ENCODE measurements at regions not wholly inside any gene's neighbourhood (a gene's known extent, or its start where the extent isn't known, plus 50 kb on each side); places are given as distances from the start of the nearest gene placed in this dataset.
"Not testable (repeated sequence)": the region's sequence is repeated elsewhere in the genome, so short reads cannot be mapped to it uniquely, and the experiment has no call there.

GRCh38 chr7:86137343-86137742 is 506.4 kb upstream of the GRM3 start:
- H3K36me3 Mint-ChIP-seq = no peaks in the 10 kb centered on the region
- peaks cover 0 to 7% (median 3%) of the 10 kb centered on the region in 7 donors for H3K9me3 Mint-ChIP-seq
- DNase-seq (no peak), ATAC-seq (ENCODE audit: low read depth in 2 of 2) (no peak)
- no peak overlapping the region for H3K27ac Mint-ChIP-seq
- no peak overlapping the region for H3K4me3 Mint-ChIP-seq
- H3K27me3 Mint-ChIP-seq = no peaks in the 10 kb centered on the region
- H3K4me1 Mint-ChIP-seq = no peaks in the 10 kb centered on the region

DNA sequence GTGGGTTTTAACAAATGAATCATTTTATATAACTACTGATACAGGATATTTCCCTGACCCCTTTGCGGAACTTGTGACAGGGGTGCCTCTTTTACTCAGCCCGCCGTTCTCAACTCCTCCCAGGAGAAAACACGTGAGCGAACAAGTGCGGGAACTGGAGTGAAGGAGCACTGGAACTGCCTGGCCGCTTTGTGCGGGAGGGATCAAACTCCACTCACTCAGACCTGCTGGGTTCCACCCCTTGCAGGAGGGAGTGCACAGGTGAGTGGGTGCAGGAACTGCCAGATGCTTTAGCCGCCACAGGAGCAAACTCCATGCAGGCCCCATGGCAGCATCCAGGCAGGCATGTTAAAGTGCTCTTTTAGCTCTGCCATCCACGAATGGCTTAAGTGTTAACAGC is 513.4 kb upstream of the GRM3 start:
- no peak overlapping the region for H3K27ac Mint-ChIP-seq
- ATAC-seq (ENCODE audit: low read depth in 2 of 2) = no peak

DNA sequence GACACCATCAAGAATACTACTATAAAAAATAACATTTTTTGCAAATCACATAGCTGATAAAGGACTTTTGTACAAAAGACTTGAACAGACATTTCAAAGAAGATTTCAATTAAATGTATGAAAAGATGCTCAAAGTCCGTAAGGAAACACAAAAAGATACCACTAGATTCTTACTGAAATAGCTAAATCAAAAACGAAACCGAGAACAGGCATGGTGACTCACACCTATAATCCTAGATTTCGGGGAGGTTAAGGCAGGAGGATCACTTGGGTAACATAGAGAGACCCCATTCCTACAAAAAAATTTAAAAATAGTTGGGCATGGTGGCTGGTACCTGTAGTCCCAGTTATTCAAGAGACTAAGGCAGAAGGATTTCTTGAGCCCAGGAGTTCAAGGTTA is 520.2 kb upstream of the GRM3 start:
- Mint-ChIP-seq H3K9me3 (peaks cover 0 to 9% (median 2%) of the 10 kb centered on the region in 7 donors), H3K4me1 (no peaks in the 10 kb centered on the region), H3K27ac (no peak overlapping the region), H3K36me3 (no peaks in the 10 kb centered on the region), H3K4me3 (no peak overlapping the region), H3K27me3 (no peaks in the 10 kb centered on the region)
- ATAC-seq (ENCODE audit: low read depth in 2 of 2) (no peak), DNase-seq (no peak)

More for the DNA sequence above, 513.4 kb upstream of the GRM3 start:
- DNase-seq = no peak
- no peaks in the 10 kb centered on the region for H3K27me3 Mint-ChIP-seq
- H3K4me3 Mint-ChIP-seq = no peak overlapping the region
- H3K9me3 Mint-ChIP-seq = peaks cover 0 to 6% (median 3%) of the 10 kb centered on the region in 7 donors
- H3K4me1 Mint-ChIP-seq = no peaks in the 10 kb centered on the region
- H3K36me3 Mint-ChIP-seq = no peaks in the 10 kb centered on the region

DNA sequence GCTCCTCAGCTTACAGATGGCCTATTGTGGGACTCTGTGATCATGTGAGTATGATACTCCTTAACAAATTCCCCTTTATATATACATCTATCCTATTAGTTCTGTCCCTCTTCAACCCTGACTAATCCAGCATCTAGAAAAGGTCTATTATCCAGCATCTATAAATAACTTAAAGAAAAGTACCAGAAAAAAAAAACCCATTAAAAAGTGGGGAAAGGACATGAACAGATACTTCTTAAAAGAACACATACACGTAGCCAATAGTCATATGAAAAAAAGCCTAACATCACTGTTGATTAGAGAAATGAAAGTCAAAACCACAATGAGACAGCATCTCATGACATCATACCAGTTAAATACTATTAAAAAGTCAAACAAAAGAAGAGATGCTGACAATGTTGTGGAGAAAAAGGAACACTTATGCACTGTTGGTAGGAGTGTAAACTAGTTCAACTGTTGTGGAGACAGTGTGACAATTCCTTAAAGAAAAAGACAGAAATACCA is 549.5 kb upstream of the GRM3 start:
- DNase-seq (no peak), ATAC-seq (ENCODE audit: low read depth in 2 of 2) (no peak)
- Mint-ChIP-seq H3K27ac (no peak overlapping the region), H3K9me3 (peaks cover 0 to 11% (median 4%) of the 10 kb centered on the region in 7 donors), H3K27me3 (no peaks in the 10 kb centered on the region), H3K4me1 (no peaks in the 10 kb centered on the region), H3K4me3 (no peak overlapping the region), H3K36me3 (no peaks in the 10 kb centered on the region)

DNA sequence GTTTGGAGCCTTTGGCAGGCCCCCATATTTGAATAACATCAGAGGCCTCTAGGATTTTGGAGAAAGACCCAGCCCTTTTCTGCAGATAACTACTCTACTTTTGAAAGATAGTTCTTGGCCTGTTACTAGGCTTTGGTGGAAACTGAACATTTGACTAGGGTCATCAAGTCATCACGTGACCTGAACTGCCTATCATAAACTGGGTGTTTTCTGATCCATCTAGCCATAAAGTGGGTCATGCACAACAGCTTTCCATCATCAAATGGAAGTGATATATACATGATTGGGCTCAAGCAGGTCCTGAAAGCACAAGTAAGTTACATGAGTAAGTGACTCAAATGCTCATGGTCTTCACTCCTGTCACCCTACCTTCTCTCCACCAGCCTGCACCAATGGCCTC is 552.3 kb upstream of the GRM3 start:
- DNase-seq (no peak), ATAC-seq (ENCODE audit: low read depth in 2 of 2) (no peak)
- Mint-ChIP-seq H3K27ac (no peak overlapping the region), H3K4me1 (no peaks in the 10 kb centered on the region), H3K36me3 (no peaks in the 10 kb centered on the region), H3K9me3 (peaks cover 0 to 11% (median 3%) of the 10 kb centered on the region in 7 donors), H3K27me3 (no peaks in the 10 kb centered on the region), H3K4me3 (no peak overlapping the region)

DNA sequence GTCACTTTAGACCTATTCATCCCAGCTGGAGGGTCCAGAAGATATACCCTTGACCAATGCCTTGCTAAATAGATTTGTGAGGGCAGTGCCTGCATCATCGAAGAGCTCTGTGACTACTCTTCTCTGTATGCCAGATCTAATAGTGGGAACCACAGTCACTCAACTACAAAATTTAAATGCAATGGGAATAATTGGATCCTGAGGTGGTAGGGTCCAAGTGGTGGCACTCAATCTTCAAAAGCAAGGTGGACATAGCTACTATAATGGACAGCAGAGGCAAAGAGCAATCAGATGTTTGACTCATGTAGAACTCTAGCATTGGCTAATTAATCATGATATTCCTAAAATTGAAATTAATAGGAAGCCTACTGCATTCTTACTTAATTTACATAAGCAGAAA is 554.3 kb upstream of the GRM3 start:
- H3K9me3 Mint-ChIP-seq = peaks cover 0 to 11% (median 3%) of the 10 kb centered on the region in 7 donors
- no peaks in the 10 kb centered on the region for H3K27me3 Mint-ChIP-seq
- ATAC-seq (ENCODE audit: low read depth in 2 of 2) = no peak
- no peaks in the 10 kb centered on the region for H3K36me3 Mint-ChIP-seq
- no peak overlapping the region for H3K27ac Mint-ChIP-seq
- no peak overlapping the region for H3K4me3 Mint-ChIP-seq
- H3K4me1 Mint-ChIP-seq = no peaks in the 10 kb centered on the region
- no peak for DNase-seq

GRCh38 chr7:86064572-86064971 is 579.1 kb upstream of the GRM3 start:
- not testable (repeated sequence) for DNase-seq; H3K36me3 Mint-ChIP-seq; H3K4me3 Mint-ChIP-seq; H3K27me3 Mint-ChIP-seq; H3K4me1 Mint-ChIP-seq; H3K27ac Mint-ChIP-seq; ATAC-seq (ENCODE audit: low read depth in 2 of 2)
- H3K9me3 Mint-ChIP-seq = peaks cover 0 to 13% (median 7%) of the 10 kb centered on the region in 7 donors

- peaks cover 4 to 50% (median 15%) of the 10 kb centered on the region in 7 donors for H3K9me3 Mint-ChIP-seq
- H3K27ac Mint-ChIP-seq = no peak overlapping the region
- H3K4me1 Mint-ChIP-seq = no peaks in the 10 kb centered on the region
- H3K27me3 Mint-ChIP-seq = no peaks in the 10 kb centered on the region
- no peaks in the 10 kb centered on the region for H3K36me3 Mint-ChIP-seq
- DNase-seq = no peak
- no peak overlapping the region for H3K4me3 Mint-ChIP-seq
- no peak for ATAC-seq (ENCODE audit: low read depth in 2 of 2)
Measured at GRCh38 chr7:86058649-86059048, 585.1 kb upstream of the GRM3 start.

GRCh38 chr7:86050918-86051317 is 592.8 kb upstream of the GRM3 start:
- Mint-ChIP-seq H3K36me3 (no peaks in the 10 kb centered on the region), H3K4me1 (no peaks in the 10 kb centered on the region), H3K27ac (no peak overlapping the region), H3K27me3 (no peaks in the 10 kb centered on the region), H3K9me3 (peaks cover 0 to 19% (median 7%) of the 10 kb centered on the region in 7 donors), H3K4me3 (no peak overlapping the region)
- DNase-seq (no peak), ATAC-seq (ENCODE audit: low read depth in 2 of 2) (no peak)

DNA sequence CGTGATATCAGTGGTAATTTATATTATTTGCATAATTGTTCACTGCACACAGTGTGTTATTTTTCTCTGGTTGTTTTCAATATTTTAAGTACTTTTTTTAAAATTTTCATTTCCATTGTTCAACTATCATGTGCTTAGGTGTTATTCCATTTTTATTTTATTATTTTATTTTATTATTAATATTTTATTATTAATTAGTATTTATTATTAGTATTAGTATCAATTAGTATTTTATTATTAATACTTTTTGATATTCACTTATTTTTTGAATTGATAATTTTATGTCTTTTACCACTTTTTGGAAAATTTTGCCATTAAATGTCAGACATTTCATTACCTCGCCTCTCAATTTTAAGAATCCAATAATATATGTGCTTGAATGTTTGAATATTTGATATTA is 593.8 kb upstream of the GRM3 start:
- no peaks in the 10 kb centered on the region for H3K27me3 Mint-ChIP-seq
- no peak overlapping the region for H3K27ac Mint-ChIP-seq
- no peak overlapping the region for H3K4me3 Mint-ChIP-seq
- no peak for ATAC-seq (ENCODE audit: low read depth in 2 of 2)
- H3K36me3 Mint-ChIP-seq = no peaks in the 10 kb centered on the region
- H3K9me3 Mint-ChIP-seq = peaks cover 0 to 9% (median 5%) of the 10 kb centered on the region in 7 donors
- no peaks in the 10 kb centered on the region for H3K4me1 Mint-ChIP-seq
- DNase-seq = no peak

GRCh38 chr7:86045197-86045596 is 598.5 kb upstream of the GRM3 start:
- not testable (repeated sequence) for H3K4me1 Mint-ChIP-seq; DNase-seq; H3K27ac Mint-ChIP-seq; ATAC-seq (ENCODE audit: low read depth in 2 of 2); H3K27me3 Mint-ChIP-seq; H3K9me3 Mint-ChIP-seq; H3K36me3 Mint-ChIP-seq; H3K4me3 Mint-ChIP-seq

GRCh38 chr7:86025807-86026206 is 617.9 kb upstream of the GRM3 start:
- no peaks in the 10 kb centered on the region for H3K36me3 Mint-ChIP-seq
- ATAC-seq (ENCODE audit: low read depth in 2 of 2) (no peak), DNase-seq (no peak)
- no peak overlapping the region for H3K27ac Mint-ChIP-seq
- H3K4me1 Mint-ChIP-seq = no peaks in the 10 kb centered on the region
- peaks cover 0 to 11% (median 2%) of the 10 kb centered on the region in 7 donors for H3K9me3 Mint-ChIP-seq
- no peaks in the 10 kb centered on the region for H3K27me3 Mint-ChIP-seq
- H3K4me3 Mint-ChIP-seq = no peak overlapping the region

DNA sequence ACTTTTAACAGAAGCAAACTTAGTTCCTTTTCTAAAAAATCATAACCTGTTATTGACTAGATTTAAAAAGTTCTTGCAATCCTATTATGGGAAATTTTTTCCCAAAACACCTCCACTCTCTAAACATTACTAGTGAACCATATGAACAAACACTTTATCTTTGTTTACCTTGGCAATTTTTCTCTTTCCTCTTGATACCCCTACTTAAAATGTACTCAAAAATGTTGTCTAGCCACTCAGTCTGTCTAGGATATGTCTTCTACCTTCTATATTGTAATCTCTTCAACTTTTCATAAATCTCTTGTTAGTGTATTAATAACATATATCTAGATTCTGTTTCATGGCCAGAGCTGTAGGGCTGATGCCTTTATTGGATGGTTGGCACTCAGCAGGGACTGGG is 630.0 kb upstream of the GRM3 start:
- DNase-seq (no peak), ATAC-seq (ENCODE audit: low read depth in 2 of 2) (no peak)
- Mint-ChIP-seq H3K27ac (no peak overlapping the region), H3K9me3 (peaks cover 0 to 3% (median 0%) of the 10 kb centered on the region in 7 donors), H3K36me3 (no peaks in the 10 kb centered on the region), H3K4me1 (no peaks in the 10 kb centered on the region), H3K27me3 (no peaks in the 10 kb centered on the region), H3K4me3 (no peak overlapping the region)

GRCh38 chr7:86012971-86013370 is 630.7 kb upstream of the GRM3 start:
- DNase-seq (no peak), ATAC-seq (ENCODE audit: low read depth in 2 of 2) (no peak)
- Mint-ChIP-seq H3K36me3 (no peaks in the 10 kb centered on the region), H3K4me1 (no peaks in the 10 kb centered on the region), H3K27ac (no peak overlapping the region), H3K4me3 (no peak overlapping the region), H3K27me3 (no peaks in the 10 kb centered on the region), H3K9me3 (peaks cover 0 to 3% (median 0%) of the 10 kb centered on the region in 7 donors)

- Mint-ChIP-seq H3K36me3 (no peaks in the 10 kb centered on the region), H3K27ac (no peak overlapping the region), H3K4me1 (no peaks in the 10 kb centered on the region), H3K27me3 (no peaks in the 10 kb centered on the region), H3K9me3 (peaks cover 0 to 3% (median 2%) of the 10 kb centered on the region in 7 donors), H3K4me3 (no peak overlapping the region)
- ATAC-seq (ENCODE audit: low read depth in 2 of 2) (no peak), DNase-seq (no peak)
Measured at GRCh38 chr7:86008898-86009297, 634.8 kb upstream of the GRM3 start.
